HepG2 (cell line): ENCODE measurements at regions not wholly inside any gene's neighbourhood (a gene's known extent, or its start where the extent isn't known, plus 50 kb on each side); places are given as distances from the start of the nearest gene placed in this dataset.

ENCODE experiments used
- ATAC-seq: fragments of 200-7000 bp; cut with Tn5 transposase; 3 replicates; pipeline ENCODE4 v1.9.1; 2020; ENCODE audit warnings: mild to moderate bottlenecking, moderate library complexity
- BruUV-seq: library from RNA; stranded (reverse); fragments of 400-500 nt; replicated peaks from 2 replicates; lab custom pipeline; 2021; lab: Mats Ljungman, UMichigan
- CTCF ChIA-PET: fragments of 300-600 bp; formaldehyde crosslinking; extraction: SDS; loops from one replicate; lab custom pipeline; 2021; ENCODE audit warnings: low total read pairs, inconsistent platforms, low intra/inter-chr PET ratio; lab: Yijun Ruan, JAX
- POLR2A ChIA-PET: fragments of 350-600 bp; sonication (Branson Sonifier 250); formaldehyde crosslinking; loops from one replicate; lab custom pipeline; 2020; ENCODE audit warnings: antibody characterized with exemption, inconsistent platforms; lab: Yijun Ruan, JAX
- DNase-seq: peaks from one replicate; pipeline ENCODE4 v3.0.0-alpha.2; 2015; ENCODE audit warnings: low spot score
- FAIRE-seq: peaks from 3 replicates; lab custom pipeline; 2011; peaks lifted over from hg19 to GRCh38; lab: Jason Lieb, UNC
- H2AFZ ChIP-seq: one replicate; pipeline ENCODE4 v1.6.1; 2011; ENCODE audit warnings: low read length, inconsistent platforms
- H3K27ac ChIP-seq: fragments of 300-600 bp; 3 replicates; pipeline ENCODE4 v1.8.0; 2011; ENCODE audit warnings: mixed run types, mild to moderate bottlenecking, mixed read lengths, low read length, inconsistent platforms; ENCODE audit not compliant: insufficient read depth; ENCODE audit errors: extremely low read length
- H3K27me3 ChIP-seq, 2 experiments: fragments of 200-600 bp in 1 of 2; 2 replicates in 1 of 2; 3 replicates in 1 of 2; pipeline versions ENCODE4 v1.6.0 to v1.8.0; 2011; ENCODE audit warnings: low read length in 2 of 2, mild to moderate bottlenecking in 2 of 2, moderate library complexity in 2 of 2, inconsistent platforms in 1 of 2; ENCODE audit not compliant: insufficient read depth in 2 of 2, control insufficient read depth in 1 of 2
- H3K36me3 ChIP-seq, 2 experiments: fragments of 200-600 bp in 1 of 2; replicated peaks in 1 of 2; 2 replicates in 1 of 2; 3 replicates in 1 of 2; pipeline versions ENCODE4 v1.5.1 to v1.8.0; 2011; ENCODE audit warnings: low read length in 2 of 2, inconsistent platforms in 1 of 2; ENCODE audit not compliant: insufficient read depth in 2 of 2, control insufficient read depth in 1 of 2
- H3K4me1 ChIP-seq: 2 replicates; pipeline ENCODE4 v1.5.1; 2012; ENCODE audit warnings: low read length, inconsistent platforms; ENCODE audit not compliant: insufficient read depth
- H3K4me2 ChIP-seq: 2 replicates; pipeline ENCODE4 v1.6.0; 2011; ENCODE audit warnings: low read depth, low read length, inconsistent platforms
- H3K4me3 ChIP-seq, 3 experiments: fragments of 200-600 bp in 1 of 3; sonication (generic), shearing (Covaris generic) in 1 of 3; replicated peaks in 1 of 3; 2 replicates each; pipeline ENCODE4 v1.5.1; 2011 to 2016; ENCODE audit warnings: low read length in 3 of 3, inconsistent platforms in 2 of 3, low read depth in 2 of 3, mild to moderate bottlenecking in 2 of 3, control low read depth in 1 of 3, mixed read lengths in 1 of 3; ENCODE audit not compliant: insufficient read depth in 1 of 3
- H3K79me2 ChIP-seq: one replicate; pipeline ENCODE4 v1.6.1; 2011; ENCODE audit warnings: low read length, inconsistent platforms; ENCODE audit not compliant: insufficient read depth
- H3K9ac ChIP-seq: 2 replicates; pipeline ENCODE4 v1.6.0; 2011; ENCODE audit warnings: mild to moderate bottlenecking, low read depth, low read length, inconsistent platforms; ENCODE audit not compliant: insufficient read depth
- H3K9me3 ChIP-seq: 2 replicates; pipeline ENCODE4 v1.5.1; 2012; ENCODE audit warnings: mild to moderate bottlenecking, low read length
- H4K20me1 ChIP-seq: 2 replicates; pipeline ENCODE4 v1.6.0; 2011; ENCODE audit warnings: inconsistent platforms, mild to moderate bottlenecking, low read length, moderate library complexity; ENCODE audit not compliant: insufficient read depth
- BHLHE40 ChIP-seq: IDR thresholded peaks from 2 replicates; pipeline ENCODE4 v1.6.1; 2011; ENCODE audit warnings: low read length, improper control_type of control experiment
- FOXM1 ChIP-seq: sonication (generic); formaldehyde crosslinking; IDR thresholded peaks from 2 replicates; pipeline ENCODE4 v1.5.0; 2020; ENCODE audit warnings: missing genetic modification reagents
- GATA4 ChIP-seq: sonication (generic); IDR thresholded peaks from 2 replicates; pipeline ENCODE4 v1.6.1; 2016; ENCODE audit warnings: antibody characterized with exemption, low read depth, borderline replicate concordance
- MEIS2 ChIP-seq: sonication (generic); formaldehyde crosslinking; IDR thresholded peaks from 2 replicates; pipeline ENCODE4 v1.9.0; 2021; ENCODE audit warnings: mild to moderate bottlenecking, missing genetic modification reagents
- PHF21A ChIP-seq: sonication (generic); formaldehyde crosslinking; IDR thresholded peaks from 2 replicates; pipeline ENCODE4 v1.5.0; 2020; ENCODE audit warnings: mild to moderate bottlenecking, missing genetic modification reagents
- TCF7 ChIP-seq: sonication (generic); IDR thresholded peaks from 2 replicates; pipeline ENCODE4 v1.6.1; 2016; ENCODE audit warnings: antibody characterized with exemption, low read depth
- WGBS: methylation state at CpG from one replicate; pipeline ENCODE4 v1.1.6; 2017; ENCODE audit warnings: low lambda C conversion rate; 5-methylcytosine and 5-hydroxymethylcytosine counted together
- in situ Hi-C: cut with HindIII; loops from 2 replicates; pipeline ENCODE4 v1.10.0; 2017; ENCODE audit warnings: low pct_unique_long_range_greater_than_20kb; ENCODE audit not compliant: extremely low pct_ligation_motif_present
- intact Hi-C: fragments of 100-400 bp; cut with micrococcal nuclease; formaldehyde crosslinking; loops from one replicate; pipeline ENCODE4 v1.10.0; 2022; ENCODE audit not compliant: unreplicated experiment
- TF ChIP-seq, protein P1 (sequence below): IDR thresholded peaks from 2 replicates; pipeline ENCODE4 v1.6.1; 2016; ENCODE audit warnings: low read depth, missing genetic modification reagents, missing compliant biosample characterization

DNA sequence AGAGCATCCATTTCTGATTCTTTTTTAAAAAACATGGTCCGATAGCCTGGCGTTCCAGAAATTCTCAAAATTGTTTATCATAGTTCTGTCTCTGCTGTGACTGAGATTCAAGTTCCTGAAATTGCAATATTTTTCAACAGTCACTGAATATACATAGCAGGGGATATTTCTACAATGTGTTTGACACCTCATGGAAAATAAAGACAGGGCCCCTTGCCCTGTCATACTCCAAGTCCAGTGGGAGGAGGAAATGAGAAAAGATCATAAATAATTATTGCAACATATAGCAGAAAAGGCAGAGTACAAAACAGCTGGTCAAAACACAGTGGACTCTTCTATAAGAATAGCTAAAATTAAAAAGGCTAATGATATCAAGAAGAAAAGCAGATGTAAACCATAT is 234.8 kb upstream of the SPTLC3 start:
- no peaks in the 10 kb centered on the region for H3K9me3 ChIP-seq
- no peak for DNase-seq
- H3K4me1 ChIP-seq, result no peaks in the 10 kb centered on the region
- no peak overlapping the region for H3K9ac ChIP-seq
- H4K20me1 ChIP-seq, result no peaks in the 10 kb centered on the region
- ChIA-PET CTCF (no interaction called here), POLR2A (no interaction called here)
- intact Hi-C loops (no loop called here), in situ Hi-C loops (no loop called here)
- no peak overlapping the region for H3K4me3 ChIP-seq
- no peak overlapping the region for H2AFZ ChIP-seq
- WGBS, result 62% methylated on average over 2 of the region's 2 CpGs
- H3K79me2 ChIP-seq, result no peaks in the 10 kb centered on the region
- TF ChIP-seq FOXM1 (CRISPR knock-in tag) (no peak), PHF21A (CRISPR knock-in tag) (no peak), MEIS2 (CRISPR knock-in tag) (no peak), TCF7 (no peak), BHLHE40 (no peak), GATA4 (no peak)
- no peak overlapping the region for H3K27ac ChIP-seq
- ATAC-seq, result no peak
- no peaks in the 10 kb centered on the region for H3K36me3 ChIP-seq
- no peak overlapping the region for H3K4me2 ChIP-seq
- H3K27me3 ChIP-seq, result no peaks in the 10 kb centered on the region
- no TSS peak for BruUV-seq
- no peak for FAIRE-seq

DNA sequence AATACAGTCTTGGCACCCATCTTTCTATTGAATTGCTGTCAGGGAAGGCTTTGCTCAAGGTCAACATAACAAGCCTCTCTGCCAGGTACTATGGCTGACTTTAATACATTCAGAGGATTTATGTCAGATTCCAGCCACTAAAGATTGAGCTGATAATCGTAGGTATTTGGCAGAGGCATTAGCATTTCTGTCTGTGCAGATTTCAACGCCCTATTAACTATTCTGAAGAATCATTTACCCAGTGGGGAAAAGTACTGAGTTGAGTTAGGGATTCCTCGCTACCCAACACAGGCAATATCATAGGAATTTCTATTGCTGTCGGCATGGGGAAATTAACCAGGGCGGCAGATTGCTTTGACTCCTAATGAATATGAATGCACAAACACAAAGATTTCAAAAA is 233.7 kb upstream of the SPTLC3 start:
- in situ Hi-C loops, result no loop called here
- Histone ChIP-seq H2AFZ (no peak overlapping the region), H3K9me3 (no peaks in the 10 kb centered on the region), H3K27ac (no peak overlapping the region), H3K9ac (no peak overlapping the region), H3K36me3 (no peaks in the 10 kb centered on the region), H3K4me1 (no peaks in the 10 kb centered on the region), H3K4me3 (no peak overlapping the region), H3K4me2 (no peak overlapping the region), H4K20me1 (no peaks in the 10 kb centered on the region), H3K79me2 (no peaks in the 10 kb centered on the region), H3K27me3 (no peaks in the 10 kb centered on the region)
- FAIRE-seq (no peak), ATAC-seq (no peak), DNase-seq (no peak)
- ChIA-PET POLR2A (no interaction called here), CTCF (no interaction called here)
- no TSS peak for BruUV-seq
- intact Hi-C loops, result no loop called here
- WGBS, result 14% methylated on average over 5 of the region's 5 CpGs
- TF ChIP-seq, protein P1, sequence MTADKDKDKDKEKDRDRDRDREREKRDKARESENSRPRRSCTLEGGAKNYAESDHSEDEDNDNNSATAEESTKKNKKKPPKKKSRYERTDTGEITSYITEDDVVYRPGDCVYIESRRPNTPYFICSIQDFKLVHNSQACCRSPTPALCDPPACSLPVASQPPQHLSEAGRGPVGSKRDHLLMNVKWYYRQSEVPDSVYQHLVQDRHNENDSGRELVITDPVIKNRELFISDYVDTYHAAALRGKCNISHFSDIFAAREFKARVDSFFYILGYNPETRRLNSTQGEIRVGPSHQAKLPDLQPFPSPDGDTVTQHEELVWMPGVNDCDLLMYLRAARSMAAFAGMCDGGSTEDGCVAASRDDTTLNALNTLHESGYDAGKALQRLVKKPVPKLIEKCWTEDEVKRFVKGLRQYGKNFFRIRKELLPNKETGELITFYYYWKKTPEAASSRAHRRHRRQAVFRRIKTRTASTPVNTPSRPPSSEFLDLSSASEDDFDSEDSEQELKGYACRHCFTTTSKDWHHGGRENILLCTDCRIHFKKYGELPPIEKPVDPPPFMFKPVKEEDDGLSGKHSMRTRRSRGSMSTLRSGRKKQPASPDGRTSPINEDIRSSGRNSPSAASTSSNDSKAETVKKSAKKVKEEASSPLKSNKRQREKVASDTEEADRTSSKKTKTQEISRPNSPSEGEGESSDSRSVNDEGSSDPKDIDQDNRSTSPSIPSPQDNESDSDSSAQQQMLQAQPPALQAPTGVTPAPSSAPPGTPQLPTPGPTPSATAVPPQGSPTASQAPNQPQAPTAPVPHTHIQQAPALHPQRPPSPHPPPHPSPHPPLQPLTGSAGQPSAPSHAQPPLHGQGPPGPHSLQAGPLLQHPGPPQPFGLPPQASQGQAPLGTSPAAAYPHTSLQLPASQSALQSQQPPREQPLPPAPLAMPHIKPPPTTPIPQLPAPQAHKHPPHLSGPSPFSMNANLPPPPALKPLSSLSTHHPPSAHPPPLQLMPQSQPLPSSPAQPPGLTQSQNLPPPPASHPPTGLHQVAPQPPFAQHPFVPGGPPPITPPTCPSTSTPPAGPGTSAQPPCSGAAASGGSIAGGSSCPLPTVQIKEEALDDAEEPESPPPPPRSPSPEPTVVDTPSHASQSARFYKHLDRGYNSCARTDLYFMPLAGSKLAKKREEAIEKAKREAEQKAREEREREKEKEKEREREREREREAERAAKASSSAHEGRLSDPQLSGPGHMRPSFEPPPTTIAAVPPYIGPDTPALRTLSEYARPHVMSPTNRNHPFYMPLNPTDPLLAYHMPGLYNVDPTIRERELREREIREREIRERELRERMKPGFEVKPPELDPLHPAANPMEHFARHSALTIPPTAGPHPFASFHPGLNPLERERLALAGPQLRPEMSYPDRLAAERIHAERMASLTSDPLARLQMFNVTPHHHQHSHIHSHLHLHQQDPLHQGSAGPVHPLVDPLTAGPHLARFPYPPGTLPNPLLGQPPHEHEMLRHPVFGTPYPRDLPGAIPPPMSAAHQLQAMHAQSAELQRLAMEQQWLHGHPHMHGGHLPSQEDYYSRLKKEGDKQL (CRISPR knock-in tag), result no peak
